ENCODE measurements at regions not wholly inside any gene's neighbourhood (a gene's known extent, or its start where the extent isn't known, plus 50 kb on each side); places are given as distances from the start of the nearest gene placed in this dataset.

DNA sequence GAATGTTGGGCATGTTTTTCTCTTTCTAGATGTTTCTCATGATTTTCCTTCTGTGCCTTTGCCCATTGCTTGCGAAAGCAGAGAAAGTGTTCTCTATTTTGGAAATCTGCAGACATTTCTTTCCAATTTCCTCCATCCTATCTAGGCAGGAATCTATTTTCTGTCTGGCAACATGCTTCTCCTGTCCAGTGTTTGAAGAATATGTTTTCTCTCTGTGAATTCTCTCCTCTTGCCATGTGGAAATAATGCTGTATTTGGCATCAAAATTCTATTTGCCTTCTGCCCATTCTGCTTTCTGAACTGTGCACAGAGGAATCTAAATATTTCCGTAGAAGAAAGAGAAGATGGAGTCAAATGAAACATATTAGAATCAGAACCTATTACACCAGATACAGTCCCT lies 833.3 kb downstream of the CDH9 start:
- peaks cover 5 to 6% of the 10 kb centered on the region in 2 experiments for H3K9me3 ChIP-seq (ENCODE audit: control insufficient read depth in 1 of 2, insufficient read depth in 1 of 2, low read length in 2 of 2)
- H3K27me3 ChIP-seq (ENCODE audit: control insufficient read depth in 1 of 2, insufficient read depth in 2 of 2, low read length in 2 of 2): no peaks in the 10 kb centered on the region
- H3K36me3 Mint-ChIP-seq (ENCODE audit: low read depth): no peaks in the 10 kb centered on the region
- TF ChIP-seq CTCF (IDR thresholded peaks at IDR 0.05): no peak
- ChIA-PET POLR2A (no interaction called here), CTCF (no interaction called here)
- no peaks in the 10 kb centered on the region for H3K27me3 Mint-ChIP-seq
- H3K4me1 ChIP-seq (ENCODE audit: insufficient read depth, low read length): no peaks in the 10 kb centered on the region
- no peak overlapping the region for H3K27ac ChIP-seq (ENCODE audit: low read depth in 1 of 2, low read length in 2 of 2)
- DNase-seq (no peak), ATAC-seq (ENCODE audit: poor library complexity) (no peak)
- H3K9me3 Mint-ChIP-seq: peaks cover 12% of the 10 kb centered on the region
- H3K4me1 Mint-ChIP-seq (ENCODE audit: low read depth): no peaks in the 10 kb centered on the region
- intact Hi-C loops (cut with DNase I, micrococcal nuclease): no loop called here
- H3K4me3 ChIP-seq (ENCODE audit: low read length): no peak overlapping the region
- H3K36me3 ChIP-seq (ENCODE audit: insufficient read depth, low read length): no peaks in the 10 kb centered on the region
- H3K4me3 Mint-ChIP-seq: no peak overlapping the region
- no peak overlapping the region for H3K27ac Mint-ChIP-seq

- Mint-ChIP-seq H3K4me3 (no peak overlapping the region), H3K36me3 (ENCODE audit: low read depth) (no peaks in the 10 kb centered on the region), H3K27me3 (no peaks in the 10 kb centered on the region), H3K9me3 (peaks cover 7% of the 10 kb centered on the region), H3K27ac (no peak overlapping the region), H3K4me1 (ENCODE audit: low read depth) (no peaks in the 10 kb centered on the region)
- CTCF ChIA-PET: no interaction called here
- H3K27ac ChIP-seq (ENCODE audit: low read depth in 1 of 2, low read length in 2 of 2): no peak overlapping the region
- H3K27me3 ChIP-seq (ENCODE audit: control insufficient read depth in 1 of 2, insufficient read depth in 2 of 2, low read length in 2 of 2): no peaks in the 10 kb centered on the region
- intact Hi-C loops (cut with DNase I, micrococcal nuclease): no loop called here
- no peaks in the 10 kb centered on the region for H3K36me3 ChIP-seq (ENCODE audit: insufficient read depth, low read length)
- ATAC-seq (ENCODE audit: poor library complexity) (no peak), DNase-seq (no peak)
- H3K4me3 ChIP-seq (ENCODE audit: low read length): no peak overlapping the region
- POLR2A ChIA-PET: no interaction called here
- peaks cover 0 to 7% of the 10 kb centered on the region in 2 experiments for H3K9me3 ChIP-seq (ENCODE audit: control insufficient read depth in 1 of 2, insufficient read depth in 1 of 2, low read length in 2 of 2)
- H3K4me1 ChIP-seq (ENCODE audit: insufficient read depth, low read length): no peaks in the 10 kb centered on the region
- no peak for TF ChIP-seq CTCF (IDR thresholded peaks at IDR 0.05)
Measured at GRCh38 chr5:26193626-26194025, 844.8 kb downstream of the CDH9 start.

GRCh38 chr5:26192486-26192885 lies 845.9 kb downstream of the CDH9 start:
- Histone ChIP-seq H3K9me3 (ENCODE audit: control insufficient read depth in 1 of 2, insufficient read depth in 1 of 2, low read length in 2 of 2) (peaks cover 0 to 7% of the 10 kb centered on the region in 2 experiments), H3K27me3 (ENCODE audit: control insufficient read depth in 1 of 2, insufficient read depth in 2 of 2, low read length in 2 of 2) (no peaks in the 10 kb centered on the region), H3K4me3 (ENCODE audit: low read length) (no peak overlapping the region), H3K4me1 (ENCODE audit: insufficient read depth, low read length) (no peaks in the 10 kb centered on the region), H3K27ac (ENCODE audit: low read depth in 1 of 2, low read length in 2 of 2) (no peak overlapping the region), H3K36me3 (ENCODE audit: insufficient read depth, low read length) (no peaks in the 10 kb centered on the region)
- intact Hi-C loops (cut with DNase I, micrococcal nuclease): no loop called here
- CTCF ChIA-PET: no interaction called here
- Mint-ChIP-seq H3K4me1 (ENCODE audit: low read depth) (no peaks in the 10 kb centered on the region), H3K9me3 (peaks cover 3% of the 10 kb centered on the region), H3K27ac (no peak overlapping the region), H3K27me3 (no peaks in the 10 kb centered on the region), H3K4me3 (no peak overlapping the region), H3K36me3 (ENCODE audit: low read depth) (no peaks in the 10 kb centered on the region)
- ATAC-seq (ENCODE audit: poor library complexity): no peak
- POLR2A ChIA-PET: no interaction called here
- no peak for TF ChIP-seq CTCF (IDR thresholded peaks at IDR 0.05)
- DNase-seq: no peak

Measured in CD4-positive, alpha-beta T cell (primary cell).